Kidney tubule cell (primary cell): ENCODE measurements at regions not wholly inside any gene's neighbourhood (a gene's known extent, or its start where the extent isn't known, plus 50 kb on each side); places are given as distances from the start of the nearest gene placed in this dataset.
"Not testable (repeated sequence)": the region's sequence is repeated elsewhere in the genome, so short reads cannot be mapped to it uniquely, and the experiment has no call there.

Experiments
- DNase-seq: peaks from one replicate; pipeline ENCODE4 v3.0.0-alpha.2; 2018; ENCODE audit warnings: low spot score

- no peak for DNase-seq
Observed at GRCh38 chr18:53935399-53935798, 289.1 kb downstream of the MBD2 start.

GRCh38 chr18:53920312-53921075 lies 304.0 kb downstream of the MBD2 start:
- DNase-seq: no peak

- no peak for DNase-seq
Observed at GRCh38 chr18:53918091-53918490, 306.4 kb downstream of the MBD2 start.

GRCh38 chr18:53911200-53911599 lies 313.3 kb downstream of the MBD2 start:
- DNase-seq: no peak

GRCh38 chr18:53909668-53910067 lies 314.8 kb downstream of the MBD2 start:
- peak; percentile 19 for DNase-seq

- no peak for DNase-seq
Observed at GRCh38 chr18:53907921-53908320, 316.5 kb downstream of the MBD2 start.

- DNase-seq: no peak
Observed at GRCh38 chr18:53906681-53907080, 317.8 kb downstream of the MBD2 start.

GRCh38 chr18:53894675-53895442 lies 329.6 kb downstream of the MBD2 start:
- no peak for DNase-seq

- no peak for DNase-seq
Observed at GRCh38 chr18:53887447-53887846, 337.0 kb downstream of the MBD2 start.

- DNase-seq: peak; percentile 50
Observed at GRCh38 chr18:53886058-53886457, 338.4 kb downstream of the MBD2 start.

- peak; percentile 77 for DNase-seq
Observed at GRCh38 chr18:53883771-53884170, 340.7 kb downstream of the MBD2 start.

GRCh38 chr18:53874103-53874502 lies 350.4 kb downstream of the MBD2 start:
- DNase-seq: no peak

GRCh38 chr18:53864770-53865169 lies 359.7 kb downstream of the MBD2 start:
- peak; percentile 11 for DNase-seq

GRCh38 chr18:53862921-53863320 lies 361.5 kb downstream of the MBD2 start:
- no peak for DNase-seq

- DNase-seq: no peak
Observed at GRCh38 chr18:53861185-53861584, 363.3 kb downstream of the MBD2 start.

GRCh38 chr18:53859764-53860163 lies 364.7 kb downstream of the MBD2 start:
- DNase-seq: no peak

- no peak for DNase-seq
Observed at GRCh38 chr18:53850902-53851301, 373.6 kb downstream of the MBD2 start.

- no peak for DNase-seq
Observed at GRCh38 chr18:53843763-53844162, 380.7 kb downstream of the MBD2 start.

- no peak for DNase-seq
Observed at GRCh38 chr18:53843113-53843760, 381.2 kb downstream of the MBD2 start.

- no peak for DNase-seq
Observed at GRCh38 chr18:53838746-53839145, 385.7 kb downstream of the MBD2 start.

GRCh38 chr18:53821141-53821540 lies 403.3 kb downstream of the MBD2 start:
- DNase-seq: not testable (repeated sequence)

- DNase-seq: no peak
Observed at GRCh38 chr18:53819671-53820070, 404.8 kb downstream of the MBD2 start.

- DNase-seq: peak; percentile 30
Observed at GRCh38 chr18:53819174-53819573, 405.3 kb downstream of the MBD2 start.
